Fibroblast of lung (primary cell): ENCODE measurements at regions not wholly inside any gene's neighbourhood (a gene's known extent, or its start where the extent isn't known, plus 50 kb on each side); places are given as distances from the start of the nearest gene placed in this dataset.

Experiments
- DNase-seq, 2 donors: peaks; one replicate each; pipeline versions ENCODE4 v3.0.0 to v3.0.0-alpha.2; 2010; ENCODE audit warnings: low read depth in 2 of 2
- H2AFZ ChIP-seq: 2 replicates; pipeline ENCODE4 v1.5.1; 2012; ENCODE audit warnings: low read length, control low read depth, inconsistent platforms
- H3K27ac ChIP-seq: 2 replicates; pipeline ENCODE4 v1.5.1; 2011; ENCODE audit warnings: low read length, control low read depth; ENCODE audit not compliant: insufficient read depth
- H3K27me3 ChIP-seq: 2 replicates; pipeline ENCODE4 v1.5.1; 2011; ENCODE audit warnings: mild to moderate bottlenecking, low read length; ENCODE audit not compliant: control insufficient read depth, insufficient read depth
- H3K36me3 ChIP-seq: 2 replicates; pipeline ENCODE4 v1.5.1; 2011; ENCODE audit warnings: low read length; ENCODE audit not compliant: control insufficient read depth, insufficient read depth
- H3K4me1 ChIP-seq: 2 replicates; pipeline ENCODE4 v1.5.1; 2011; ENCODE audit warnings: low read length; ENCODE audit not compliant: control insufficient read depth, insufficient read depth; ENCODE audit errors: extremely low read depth
- H3K4me2 ChIP-seq: 2 replicates; pipeline ENCODE4 v1.5.1; 2011; ENCODE audit warnings: low read length, control low read depth; ENCODE audit not compliant: insufficient read depth; ENCODE audit errors: extremely low read depth
- H3K4me3 ChIP-seq, 4 experiments: fragments of 200-600 bp in 1 of 4; sonication (generic) in 1 of 4; replicated peaks in 1 of 4; 2 replicates each; pipeline ENCODE4 v1.5.1; 2011 to 2016; ENCODE audit warnings: low read length in 4 of 4, low read depth in 3 of 4, mild to moderate bottlenecking in 3 of 4, control low read depth in 2 of 4, inconsistent platforms in 1 of 4, mixed read lengths in 1 of 4; ENCODE audit not compliant: insufficient read depth in 1 of 4; ENCODE audit errors: control extremely low read depth in 1 of 4
- H3K79me2 ChIP-seq: 2 replicates; pipeline ENCODE4 v1.5.1; 2012; ENCODE audit warnings: mild to moderate bottlenecking, low read length, inconsistent platforms; ENCODE audit not compliant: control insufficient read depth, insufficient read depth
- H3K9ac ChIP-seq: 2 replicates; pipeline ENCODE4 v1.5.1; 2011; ENCODE audit warnings: mild to moderate bottlenecking, low read length, control low read depth; ENCODE audit not compliant: insufficient read depth
- H3K9me3 ChIP-seq: 2 replicates; pipeline ENCODE4 v1.5.1; 2012; ENCODE audit warnings: low read depth, low read length; ENCODE audit not compliant: control insufficient read depth, insufficient read depth
- H4K20me1 ChIP-seq: 2 replicates; pipeline ENCODE4 v1.5.1; 2011; ENCODE audit warnings: low read length; ENCODE audit not compliant: control insufficient read depth, insufficient read depth; ENCODE audit errors: extremely low read depth
- EZH2 ChIP-seq: IDR thresholded peaks from 2 replicates; pipeline ENCODE4 v1.5.1; 2012; ENCODE audit warnings: low read length, control low read depth, mild to moderate bottlenecking; ENCODE audit errors: missing control alignments
- TF ChIP-seq, protein P1 (sequence below), 2 donors: IDR thresholded peaks in 1 of 2; conservative IDR thresholded peaks in 1 of 2; 1 replicate in 1 of 2; 2 replicates in 1 of 2; pipeline ENCODE4 v1.5.1; 2011 to 2012; ENCODE audit warnings: low read length in 2 of 2, control low read depth in 1 of 2, inconsistent platforms in 1 of 2, low read depth in 1 of 2, mild to moderate bottlenecking in 1 of 2

- no peaks in the 10 kb centered on the region for H3K9me3 ChIP-seq
- no peak overlapping the region for H3K27ac ChIP-seq
- H3K79me2 ChIP-seq = no peaks in the 10 kb centered on the region
- H3K27me3 ChIP-seq = no peaks in the 10 kb centered on the region
- no peaks in the 10 kb centered on the region for H3K4me1 ChIP-seq
- no peak overlapping the region for H3K4me2 ChIP-seq
- H3K4me3 ChIP-seq = no peak overlapping the region
- H4K20me1 ChIP-seq = no peaks in the 10 kb centered on the region
- TF ChIP-seq EZH2 = no peak
- TF ChIP-seq, protein P1, sequence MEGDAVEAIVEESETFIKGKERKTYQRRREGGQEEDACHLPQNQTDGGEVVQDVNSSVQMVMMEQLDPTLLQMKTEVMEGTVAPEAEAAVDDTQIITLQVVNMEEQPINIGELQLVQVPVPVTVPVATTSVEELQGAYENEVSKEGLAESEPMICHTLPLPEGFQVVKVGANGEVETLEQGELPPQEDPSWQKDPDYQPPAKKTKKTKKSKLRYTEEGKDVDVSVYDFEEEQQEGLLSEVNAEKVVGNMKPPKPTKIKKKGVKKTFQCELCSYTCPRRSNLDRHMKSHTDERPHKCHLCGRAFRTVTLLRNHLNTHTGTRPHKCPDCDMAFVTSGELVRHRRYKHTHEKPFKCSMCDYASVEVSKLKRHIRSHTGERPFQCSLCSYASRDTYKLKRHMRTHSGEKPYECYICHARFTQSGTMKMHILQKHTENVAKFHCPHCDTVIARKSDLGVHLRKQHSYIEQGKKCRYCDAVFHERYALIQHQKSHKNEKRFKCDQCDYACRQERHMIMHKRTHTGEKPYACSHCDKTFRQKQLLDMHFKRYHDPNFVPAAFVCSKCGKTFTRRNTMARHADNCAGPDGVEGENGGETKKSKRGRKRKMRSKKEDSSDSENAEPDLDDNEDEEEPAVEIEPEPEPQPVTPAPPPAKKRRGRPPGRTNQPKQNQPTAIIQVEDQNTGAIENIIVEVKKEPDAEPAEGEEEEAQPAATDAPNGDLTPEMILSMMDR (conservative IDR thresholded peaks at IDR 0.05 in 1 of 2, IDR thresholded peaks at IDR 0.05 in 1 of 2; ENCODE audit: low read depth in 1 of 2, low read length in 2 of 2) = no peak
- no peak overlapping the region for H3K9ac ChIP-seq
- DNase-seq = no peak
- no peaks in the 10 kb centered on the region for H3K36me3 ChIP-seq
- H2AFZ ChIP-seq = no peak overlapping the region
Measured at GRCh38 chr12:42020226-42020625, 124.4 kb downstream of the GXYLT1 start.

GRCh38 chr12:42019746-42020145, 124.9 kb downstream of the GXYLT1 start:
- H3K4me1 ChIP-seq = no peaks in the 10 kb centered on the region
- H4K20me1 ChIP-seq = no peaks in the 10 kb centered on the region
- no peaks in the 10 kb centered on the region for H3K27me3 ChIP-seq
- no peak for DNase-seq
- H3K4me2 ChIP-seq = no peak overlapping the region
- H3K36me3 ChIP-seq = no peaks in the 10 kb centered on the region
- no peak overlapping the region for H2AFZ ChIP-seq
- H3K4me3 ChIP-seq = no peak overlapping the region
- H3K9me3 ChIP-seq = no peaks in the 10 kb centered on the region
- no peak overlapping the region for H3K27ac ChIP-seq
- no peak overlapping the region for H3K9ac ChIP-seq
- no peak for TF ChIP-seq EZH2
- TF ChIP-seq, protein P1 (conservative IDR thresholded peaks at IDR 0.05 in 1 of 2, IDR thresholded peaks at IDR 0.05 in 1 of 2; ENCODE audit: low read depth in 1 of 2, low read length in 2 of 2) = no peak
- H3K79me2 ChIP-seq = no peaks in the 10 kb centered on the region

DNA sequence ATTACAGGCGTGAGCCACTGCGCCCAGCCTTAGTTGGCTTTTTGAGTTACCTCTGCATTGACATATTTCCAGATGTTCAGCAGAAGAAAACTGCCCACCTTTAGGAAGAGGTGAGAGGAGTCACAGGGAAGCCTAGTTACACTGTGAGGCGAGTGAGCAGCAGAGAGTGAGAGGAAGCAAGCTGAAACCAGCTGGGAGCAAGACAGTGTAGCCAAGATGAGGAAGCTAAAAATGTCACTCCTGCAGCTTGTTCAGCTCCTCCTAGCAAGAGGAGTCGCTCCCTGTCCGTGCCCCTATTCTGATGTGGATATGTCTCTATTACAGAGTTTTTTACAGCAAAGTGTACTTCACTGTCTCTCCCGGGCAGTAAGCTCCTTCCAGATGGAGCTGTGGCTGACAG, 127.6 kb downstream of the GXYLT1 start:
- H3K79me2 ChIP-seq = no peaks in the 10 kb centered on the region
- no peaks in the 10 kb centered on the region for H3K27me3 ChIP-seq
- DNase-seq = no peak
- H3K4me3 ChIP-seq = no peak overlapping the region
- H3K9ac ChIP-seq = no peak overlapping the region
- H3K4me1 ChIP-seq = no peaks in the 10 kb centered on the region
- no peaks in the 10 kb centered on the region for H3K9me3 ChIP-seq
- no peaks in the 10 kb centered on the region for H4K20me1 ChIP-seq
- no peak overlapping the region for H3K4me2 ChIP-seq
- H2AFZ ChIP-seq = no peak overlapping the region
- H3K27ac ChIP-seq = no peak overlapping the region
- TF ChIP-seq, protein P1 (conservative IDR thresholded peaks at IDR 0.05 in 1 of 2, IDR thresholded peaks at IDR 0.05 in 1 of 2; ENCODE audit: low read depth in 1 of 2, low read length in 2 of 2) = no peak
- no peak for TF ChIP-seq EZH2
- H3K36me3 ChIP-seq = no peaks in the 10 kb centered on the region
